Neural cell (in vitro differentiated cells): ENCODE measurements at regions not wholly inside any gene's neighbourhood (a gene's known extent, or its start where the extent isn't known, plus 50 kb on each side); places are given as distances from the start of the nearest gene placed in this dataset.

Experiments used
- H2AFZ ChIP-seq: fragments of 200-600, 300-800 bp; sonication (generic), shearing (Covaris generic); 2 replicates; pipeline ENCODE4 v1.6.0; 2014; ENCODE audit warnings: low read depth, mild to moderate bottlenecking, antibody characterized with exemption, low read length, moderate library complexity
- H3F3A ChIP-seq: fragments of 200-600 bp; shearing (Covaris generic); 2 replicates; pipeline ENCODE4 v1.6.1; 2016; ENCODE audit warnings: mild to moderate bottlenecking, moderate library complexity, mixed read lengths, antibody characterized with exemption, low read length; ENCODE audit not compliant: insufficient read depth, poor library complexity, severe bottlenecking
- H3K27ac ChIP-seq: fragments of 200-600, 300-800 bp; sonication (generic), shearing (Covaris generic); 2 replicates; pipeline ENCODE4 v1.5.1; 2014; ENCODE audit warnings: mild to moderate bottlenecking, low read length, moderate library complexity
- H3K27me3 ChIP-seq: fragments of 300-800, 200-600 bp; sonication (generic), shearing (Covaris generic); 2 replicates; pipeline ENCODE4 v1.6.0; 2014; ENCODE audit warnings: mild to moderate bottlenecking, low read depth, low read length, moderate library complexity; ENCODE audit not compliant: insufficient read depth
- H3K36me3 ChIP-seq: fragments of 300-800, 200-600 bp; sonication (generic), shearing (Covaris generic); 2 replicates; pipeline ENCODE4 v1.5.1; 2014; ENCODE audit warnings: mild to moderate bottlenecking, antibody characterized with exemption, low read length, moderate library complexity; ENCODE audit not compliant: insufficient read depth
- H3K4me2 ChIP-seq: fragments of 300-800, 200-600 bp; sonication (generic), shearing (Covaris generic); 2 replicates; pipeline ENCODE4 v1.6.0; 2014; ENCODE audit warnings: mild to moderate bottlenecking, low read length
- H3K4me3 ChIP-seq: fragments of 300-800, 200-600 bp; sonication (generic), shearing (Covaris generic); 2 replicates; pipeline ENCODE4 v1.5.1; 2014; ENCODE audit warnings: mild to moderate bottlenecking, low read length, moderate library complexity
- H3K79me2 ChIP-seq: fragments of 200-600 bp; shearing (Covaris generic); replicated peaks from 2 replicates; pipeline ENCODE4 v1.6.0; 2014; ENCODE audit warnings: mild to moderate bottlenecking, low read length, moderate library complexity; ENCODE audit not compliant: insufficient read depth
- H3K9ac ChIP-seq: fragments of 300-800, 200-600 bp; sonication (generic), shearing (Covaris generic); 2 replicates; pipeline ENCODE4 v1.6.1; 2016; ENCODE audit warnings: mild to moderate bottlenecking, low read length, mixed read lengths
- H3K9me2 ChIP-seq: fragments of 200-600 bp; shearing (Covaris generic); 2 replicates; pipeline ENCODE4 v1.6.1; 2016; ENCODE audit warnings: mild to moderate bottlenecking, low read length, mixed read lengths; ENCODE audit not compliant: insufficient read depth
- H3K9me3 ChIP-seq: fragments of 200-600, 300-800 bp; sonication (generic), shearing (Covaris generic); 2 replicates; pipeline ENCODE4 v1.6.1; 2016; ENCODE audit warnings: mild to moderate bottlenecking, mixed run types, low read length, moderate library complexity, mixed read lengths
- H4K20me1 ChIP-seq: fragments of 200-600 bp; shearing (Covaris generic); 2 replicates; pipeline ENCODE4 v1.6.1; 2016; ENCODE audit warnings: mild to moderate bottlenecking, mixed run types; ENCODE audit not compliant: insufficient read depth
- CTCF ChIP-seq: fragments of 450-650 bp; IDR thresholded peaks from 2 replicates; pipeline ENCODE4 v1.5.1; 2014; ENCODE audit warnings: antibody characterized with exemption, mild to moderate bottlenecking, moderate library complexity; ENCODE audit not compliant: poor library complexity, severe bottlenecking
- EP300 ChIP-seq: fragments of 450-650 bp; conservative IDR thresholded peaks from 2 replicates; pipeline ENCODE4 v1.6.1; 2014; ENCODE audit warnings: antibody characterized with exemption, mild to moderate bottlenecking, moderate library complexity; ENCODE audit not compliant: poor library complexity, severe bottlenecking
- EZH2 ChIP-seq: fragments of 200-600, 300-800 bp; shearing (Covaris generic), sonication (generic); IDR thresholded peaks from 2 replicates; pipeline ENCODE4 v1.6.1; 2014; ENCODE audit warnings: antibody characterized with exemption, low read length, borderline replicate concordance, mild to moderate bottlenecking; ENCODE audit not compliant: insufficient read depth, poor library complexity, severe bottlenecking
- MXI1 ChIP-seq: fragments of 450-650 bp; conservative IDR thresholded peaks from 2 replicates; pipeline ENCODE4 v1.6.1; 2014; ENCODE audit warnings: antibody characterized with exemption, mild to moderate bottlenecking; ENCODE audit not compliant: poor library complexity, severe bottlenecking
- POLR2AphosphoS5 ChIP-seq: IDR thresholded peaks from 2 replicates; pipeline ENCODE4 v1.6.1; 2012
- RAD21 ChIP-seq: fragments of 450-650 bp; conservative IDR thresholded peaks from 2 replicates; pipeline ENCODE4 v1.6.1; 2014; ENCODE audit warnings: antibody characterized with exemption, mild to moderate bottlenecking, moderate library complexity
- REST ChIP-seq: IDR thresholded peaks from 2 replicates; pipeline ENCODE4 v1.6.1; 2012; ENCODE audit warnings: borderline replicate concordance
- SMC3 ChIP-seq: fragments of 450-650 bp; conservative IDR thresholded peaks from 2 replicates; pipeline ENCODE4 v1.6.1; 2014; ENCODE audit warnings: antibody characterized with exemption, mild to moderate bottlenecking, moderate library complexity; ENCODE audit not compliant: poor library complexity
- TAF1 ChIP-seq: IDR thresholded peaks from 2 replicates; pipeline ENCODE4 v1.6.1; 2012; ENCODE audit warnings: low read depth

GRCh38 chr6:85063611-85064010 lies 299.2 kb upstream of the TBX18 start:
- Histone ChIP-seq H3K9me3 (no peaks in the 10 kb centered on the region), H2AFZ (no peak overlapping the region), H3F3A (no peaks in the 10 kb centered on the region), H3K36me3 (no peaks in the 10 kb centered on the region), H3K9ac (no peak overlapping the region), H3K9me2 (no peaks in the 10 kb centered on the region), H3K27me3 (no peaks in the 10 kb centered on the region), H4K20me1 (no peaks in the 10 kb centered on the region), H3K4me2 (no peak overlapping the region), H3K4me3 (no peak overlapping the region), H3K27ac (no peak overlapping the region), H3K79me2 (no peaks in the 10 kb centered on the region)
- no peak for TF ChIP-seq CTCF
- TF ChIP-seq RAD21 = no peak
- TF ChIP-seq POLR2AphosphoS5 = no peak
- TF ChIP-seq REST = no peak
- no peak for TF ChIP-seq EZH2
- no peak for TF ChIP-seq SMC3
- no peak for TF ChIP-seq TAF1
- TF ChIP-seq EP300 = no peak
- no peak for TF ChIP-seq MXI1

- Histone ChIP-seq H3K79me2 (no peaks in the 10 kb centered on the region), H3K9ac (no peak overlapping the region), H3K27ac (no peak overlapping the region), H3F3A (no peaks in the 10 kb centered on the region), H2AFZ (no peak overlapping the region), H3K27me3 (no peaks in the 10 kb centered on the region), H3K4me3 (no peak overlapping the region), H3K9me3 (no peaks in the 10 kb centered on the region), H4K20me1 (no peaks in the 10 kb centered on the region), H3K36me3 (no peaks in the 10 kb centered on the region), H3K4me2 (no peak overlapping the region), H3K9me2 (no peaks in the 10 kb centered on the region)
- TF ChIP-seq POLR2AphosphoS5 (no peak), REST (no peak), RAD21 (no peak), TAF1 (no peak), SMC3 (no peak), EZH2 (no peak), EP300 (no peak), MXI1 (no peak), CTCF (no peak)
These were observed 298.5 kb upstream of the TBX18 start for GRCh38 chr6:85062884-85063283.
